WI38 (cell line): ENCODE measurements at regions not wholly inside any gene's neighbourhood (a gene's known extent, or its start where the extent isn't known, plus 50 kb on each side); places are given as distances from the start of the nearest gene placed in this dataset.

Experiments
- H3K4me3 ChIP-seq: 2 replicates; pipeline ENCODE4 v1.5.1; 2011; ENCODE audit warnings: low read depth, mild to moderate bottlenecking, control low read depth, low read length
- CTCF ChIP-seq: IDR thresholded peaks from 2 replicates; pipeline ENCODE4 v1.5.1; 2012; ENCODE audit warnings: low read depth, mild to moderate bottlenecking, control low read depth, low read length

- no peak overlapping the region for H3K4me3 ChIP-seq
- TF ChIP-seq CTCF: no peak
Observed at GRCh38 chr22:49113758-49114157, 713.9 kb downstream of the BRD1 start.

GRCh38 chr22:49112661-49113626 lies 714.7 kb downstream of the BRD1 start:
- H3K4me3 ChIP-seq: no peak overlapping the region
- TF ChIP-seq CTCF: no peak

GRCh38 chr22:49112176-49112575 lies 715.5 kb downstream of the BRD1 start:
- TF ChIP-seq CTCF: no peak
- no peak overlapping the region for H3K4me3 ChIP-seq

- TF ChIP-seq CTCF: no peak
- H3K4me3 ChIP-seq: no peak overlapping the region
Observed at GRCh38 chr22:49111085-49111484, 716.6 kb downstream of the BRD1 start.

- TF ChIP-seq CTCF: no peak
- H3K4me3 ChIP-seq: no peak overlapping the region
Observed at GRCh38 chr22:49108636-49109315, 718.9 kb downstream of the BRD1 start.

GRCh38 chr22:49107961-49108530 lies 719.6 kb downstream of the BRD1 start:
- no peak for TF ChIP-seq CTCF
- no peak overlapping the region for H3K4me3 ChIP-seq
